Hematopoietic multipotent progenitor cell treated with erythropoietin and hydrocortisone succinate and interleukin-3 and kit ligand, for 15 days (in vitro differentiated cells): ENCODE measurements at regions not wholly inside any gene's neighbourhood (a gene's known extent, or its start where the extent isn't known, plus 50 kb on each side); places are given as distances from the start of the nearest gene placed in this dataset.

Experiments used
- DNase-seq: peaks from one replicate; pipeline ENCODE4 v3.0.0-alpha.2; 2015; ENCODE audit warnings: low spot score

DNA sequence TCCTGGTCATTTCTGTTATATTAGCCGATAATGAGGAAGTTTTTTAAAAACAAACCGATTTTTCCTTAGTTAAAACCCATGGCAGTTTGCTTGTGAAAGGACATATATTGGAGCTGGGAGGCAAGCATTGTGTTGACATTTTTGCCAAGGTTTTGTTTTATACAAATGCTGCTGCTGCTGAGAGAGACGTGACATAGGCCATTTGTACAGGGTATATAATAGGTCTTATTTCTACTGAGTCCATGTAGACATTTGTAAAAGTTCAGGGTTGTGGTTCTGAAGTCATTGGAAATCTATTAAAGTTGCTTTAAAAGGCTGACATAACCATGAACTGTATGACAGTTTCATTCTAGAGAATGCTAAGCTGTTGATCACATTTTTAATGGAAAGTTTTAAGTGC is 424.0 kb upstream of the FANCL start:
- no peak for DNase-seq

DNA sequence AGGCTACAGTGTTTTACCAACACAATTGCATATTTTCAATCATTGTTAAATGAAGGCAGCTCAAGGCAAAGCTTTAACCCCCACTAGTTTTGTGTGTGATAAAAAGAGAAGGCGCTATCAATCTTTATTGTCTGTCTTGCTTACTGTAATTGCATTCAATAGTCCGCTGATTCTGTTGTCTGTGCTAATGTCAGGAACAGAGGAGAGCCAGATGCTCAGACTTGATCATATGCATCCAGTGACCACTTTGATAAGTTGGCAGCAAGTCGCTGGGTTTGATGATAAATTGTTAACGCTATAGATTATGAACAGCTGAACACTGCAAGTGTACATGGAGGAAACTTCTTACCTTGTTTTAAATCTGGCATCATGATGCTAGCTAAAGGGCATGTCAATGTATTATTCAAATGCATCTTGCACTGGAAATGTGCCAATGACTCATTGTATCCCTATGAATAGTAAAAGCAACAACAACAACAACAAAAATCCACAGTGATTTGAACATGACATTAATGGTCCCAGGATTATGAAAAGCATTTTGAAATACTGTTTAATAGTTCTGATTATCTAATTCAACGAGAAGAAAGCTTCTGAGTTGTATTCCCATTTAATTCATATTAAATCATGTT is 423.5 kb upstream of the FANCL start:
- no peak for DNase-seq

DNA sequence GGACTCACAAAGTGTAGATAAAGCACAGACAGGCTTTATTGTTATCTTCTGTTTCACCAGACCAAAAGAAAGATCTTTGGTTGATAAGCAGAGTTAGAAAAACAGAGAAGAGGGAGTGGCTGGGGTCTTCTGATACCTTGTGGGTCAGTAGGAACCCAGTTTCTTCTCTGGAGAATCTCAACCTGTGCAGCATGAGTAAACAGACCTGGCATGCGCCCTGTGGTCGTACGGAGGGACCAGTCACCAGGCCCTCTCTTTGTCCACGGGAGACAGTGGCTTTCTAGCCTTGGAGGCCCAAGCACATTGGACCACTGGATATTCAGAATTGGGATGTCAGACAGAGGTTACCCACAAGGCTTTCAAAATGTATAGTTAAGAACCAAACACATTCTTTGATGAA is 418.9 kb upstream of the FANCL start:
- DNase-seq: no peak

DNA sequence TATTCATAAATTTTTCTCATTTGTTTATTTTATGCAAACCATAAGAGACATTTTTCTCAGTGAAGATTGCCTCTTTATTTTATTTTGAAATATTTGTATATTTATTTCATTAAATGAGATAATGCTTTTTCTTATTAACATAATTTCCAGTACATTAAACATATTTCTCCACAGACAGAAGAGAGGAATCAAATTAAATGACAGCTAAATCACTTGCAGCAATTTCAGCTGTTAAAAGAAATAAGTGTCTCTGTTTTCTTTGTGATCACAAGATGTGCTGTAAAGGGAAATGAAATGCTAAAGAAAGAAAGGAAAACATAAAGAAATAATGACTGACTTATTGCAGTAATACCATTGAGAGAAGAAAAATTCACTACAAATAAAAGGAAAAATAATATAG is 414.0 kb upstream of the FANCL start:
- DNase-seq: no peak

DNA sequence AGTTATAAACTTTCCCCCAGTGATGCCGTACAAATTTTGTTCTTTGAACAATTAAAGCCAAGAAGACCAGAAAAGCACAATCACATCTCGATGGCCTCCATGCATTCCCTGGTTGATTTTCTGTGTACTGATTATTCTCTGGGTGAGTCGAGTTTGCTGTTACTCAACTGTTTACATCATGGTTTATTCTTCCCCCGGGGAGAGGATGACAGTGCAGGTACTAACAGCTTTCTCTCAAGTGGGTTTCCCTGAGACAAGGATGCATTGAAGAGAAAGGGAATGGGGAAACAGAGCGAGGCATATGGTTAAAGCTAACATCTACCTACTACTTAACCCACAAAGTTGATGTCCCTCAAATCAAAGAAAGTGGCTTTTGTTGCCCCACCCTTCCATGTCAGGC is 410.8 kb upstream of the FANCL start:
- DNase-seq: no peak

DNA sequence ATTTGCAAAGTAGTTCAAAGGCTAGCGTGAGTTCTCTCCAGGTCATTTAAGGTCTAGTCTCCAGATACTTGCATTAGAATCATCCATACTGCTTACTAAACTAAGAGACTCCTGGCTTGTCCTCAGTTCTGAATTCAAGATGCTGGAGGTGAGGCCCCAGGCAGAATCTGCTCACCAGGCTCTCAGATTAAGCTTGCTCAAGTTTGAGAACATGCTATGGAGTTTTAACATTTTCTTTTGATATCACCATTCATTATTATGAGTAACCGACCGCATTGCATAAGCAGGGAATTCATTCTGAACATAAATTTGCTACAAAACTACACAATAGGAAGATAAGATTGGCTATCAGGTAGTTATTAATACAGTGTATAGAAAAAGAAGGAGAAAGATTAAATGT is 409.7 kb upstream of the FANCL start:
- DNase-seq: no peak

DNA sequence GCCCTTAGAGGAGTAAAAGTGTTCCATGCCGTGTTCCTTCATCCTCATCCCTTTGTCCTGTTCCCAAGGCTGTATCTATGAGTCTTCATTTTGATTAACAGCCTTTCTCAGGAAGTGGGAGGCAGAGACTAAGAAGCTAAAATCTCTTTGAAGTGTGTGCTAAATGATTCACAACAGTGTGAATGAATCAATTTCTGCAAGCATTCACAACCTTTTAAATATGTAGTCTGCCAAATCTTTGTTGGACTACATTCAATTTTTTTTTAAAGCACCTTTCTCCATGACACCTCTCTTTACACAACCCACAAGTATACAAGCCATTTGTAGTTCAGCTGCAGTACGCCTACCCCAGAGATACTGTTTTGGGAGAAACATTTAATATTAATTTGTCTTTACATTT is 408.6 kb upstream of the FANCL start:
- no peak for DNase-seq

DNA sequence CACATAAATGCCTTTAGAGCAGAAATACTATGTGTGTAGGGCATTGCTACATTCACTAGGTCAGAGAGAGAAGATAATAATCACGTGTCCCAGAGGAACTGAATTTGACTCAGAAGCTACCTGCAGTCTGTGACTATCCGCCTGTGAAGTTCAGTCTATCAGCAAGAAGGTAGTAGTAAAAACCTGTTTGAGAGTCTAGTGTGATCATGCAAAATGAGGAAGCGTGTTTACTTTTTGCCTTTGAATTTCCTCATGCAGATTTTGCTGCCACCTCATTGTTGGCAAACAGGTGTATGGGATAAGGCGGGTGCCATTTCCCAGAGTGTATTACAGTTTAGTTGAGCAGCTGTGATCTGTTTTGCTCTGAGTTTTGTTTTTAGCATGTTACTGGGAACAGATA is 403.9 kb upstream of the FANCL start:
- no peak for DNase-seq

DNA sequence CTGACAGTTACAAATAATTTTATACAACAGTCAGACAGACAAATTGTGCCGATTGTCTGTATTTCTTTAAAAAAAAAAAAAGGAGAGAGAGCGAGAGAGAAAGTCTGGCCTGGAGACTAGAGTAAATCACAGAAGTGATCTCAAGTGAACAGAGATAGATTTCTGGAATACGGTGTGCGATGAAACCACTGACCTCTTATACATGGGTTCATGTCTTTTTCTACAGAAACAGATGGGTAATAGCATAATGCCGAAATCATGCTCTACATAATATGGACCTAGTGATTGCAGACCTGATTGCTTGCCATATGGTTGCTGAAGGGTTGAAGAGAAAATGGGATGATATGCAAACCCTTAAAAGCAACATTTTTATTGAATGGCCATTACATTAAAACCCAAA is 403.3 kb upstream of the FANCL start:
- DNase-seq: no peak

DNA sequence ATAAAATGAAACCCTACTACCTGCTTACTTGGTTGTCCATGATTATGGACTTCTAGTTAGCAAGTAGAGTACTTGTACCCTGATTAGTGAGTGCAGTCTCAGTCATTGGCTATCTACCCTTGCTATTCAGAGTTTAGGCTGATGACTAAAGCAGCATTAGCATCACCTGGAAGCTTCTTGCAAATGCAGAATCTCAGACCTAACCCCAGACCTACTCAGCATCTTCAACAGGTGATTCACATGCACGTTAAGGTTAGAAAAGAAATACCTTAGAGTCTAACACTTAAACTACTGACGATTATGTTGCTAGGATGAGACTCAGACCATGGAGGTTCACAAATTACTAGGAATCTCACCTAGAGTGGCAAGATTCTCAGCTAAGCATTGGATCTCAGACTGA is 399.9 kb upstream of the FANCL start:
- no peak for DNase-seq

DNA sequence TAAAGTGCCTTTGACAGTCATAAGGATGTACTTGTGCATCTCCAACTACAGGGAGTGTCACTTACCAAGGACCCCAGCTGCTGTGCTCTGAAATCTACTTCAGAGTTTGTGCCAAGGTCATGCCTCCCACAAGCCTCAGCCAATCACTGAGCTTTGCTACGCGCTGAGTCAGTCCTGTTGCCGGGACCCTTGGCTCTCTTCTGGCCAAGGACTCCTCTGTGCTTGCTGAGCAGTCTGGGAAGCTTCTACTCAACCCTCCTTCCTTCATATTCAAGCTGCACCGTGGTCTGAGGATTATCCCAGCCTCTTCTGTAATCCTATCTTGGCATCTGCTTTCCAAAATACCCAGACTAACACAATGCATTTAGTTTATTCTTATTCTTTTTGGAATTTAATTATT is 398.9 kb upstream of the FANCL start:
- DNase-seq: no peak

DNA sequence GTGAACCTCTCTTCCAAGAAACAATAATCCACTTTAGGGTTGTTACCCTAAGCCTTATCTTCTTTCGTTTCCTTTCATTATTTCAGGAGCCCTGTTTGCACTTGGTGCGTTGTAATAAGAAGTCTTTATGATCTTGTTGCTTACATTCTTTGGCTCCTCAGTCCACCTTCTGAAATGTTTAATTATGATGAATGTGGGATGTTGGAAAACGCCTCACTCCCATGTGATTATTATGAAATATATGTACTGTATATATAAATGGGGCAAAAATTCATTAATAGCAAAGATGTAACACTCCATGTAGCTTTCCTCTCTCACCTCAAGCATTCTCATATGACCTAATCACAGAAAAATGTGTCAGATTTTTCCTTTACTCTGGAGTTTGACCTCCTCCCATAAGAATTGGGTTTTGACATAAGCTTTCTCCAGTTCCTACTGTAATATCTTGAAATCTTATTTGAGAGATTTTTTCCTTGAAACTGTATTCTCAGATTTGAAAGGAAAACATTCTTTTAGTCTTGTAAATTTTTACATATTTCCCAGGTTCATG is 397.2 kb upstream of the FANCL start:
- no peak for DNase-seq

DNA sequence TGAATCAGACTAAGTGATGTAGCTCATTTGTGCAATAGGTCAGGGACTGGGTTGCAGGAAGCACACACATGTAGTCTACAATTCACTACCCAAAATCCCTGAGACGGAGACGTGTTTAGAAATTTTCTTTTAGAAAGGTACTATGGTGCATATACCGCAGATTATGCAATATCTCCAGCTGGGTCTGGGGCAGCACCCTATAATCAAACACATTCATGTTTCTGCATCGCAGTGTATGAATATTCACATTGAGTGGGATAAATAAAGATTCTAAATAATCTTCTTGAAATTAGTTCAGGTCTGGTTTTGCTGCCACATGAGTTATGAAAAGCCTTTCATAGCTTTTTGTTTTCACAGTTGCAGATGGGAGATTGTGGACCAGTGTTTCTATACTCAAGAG is 395.7 kb upstream of the FANCL start:
- DNase-seq: no peak

DNA sequence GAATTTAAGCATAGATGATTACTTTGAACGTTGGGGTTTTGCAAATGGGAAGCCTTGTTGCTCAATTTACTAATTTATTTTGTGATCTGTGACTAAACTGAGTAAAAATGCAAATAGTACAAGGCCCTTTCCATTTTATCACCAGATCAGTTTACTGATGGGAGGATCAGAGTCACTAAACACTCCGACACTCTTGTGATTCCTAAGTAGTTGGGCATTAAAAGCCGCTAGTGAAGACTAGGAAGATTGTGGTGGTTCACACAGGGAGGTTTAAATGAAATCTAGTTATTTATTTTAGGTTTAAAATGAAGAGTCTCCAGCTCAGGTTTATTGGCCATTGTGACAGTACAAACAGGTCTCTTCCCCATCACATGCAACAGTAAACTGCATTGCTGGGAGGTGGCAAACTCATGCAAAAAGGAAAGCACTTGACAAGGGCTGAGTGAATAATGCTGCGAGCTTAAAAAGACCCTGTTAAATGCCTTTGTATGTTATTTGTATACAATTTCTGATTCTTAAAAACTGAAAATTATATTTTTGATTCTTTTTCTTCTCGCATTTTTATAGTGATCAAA is 394.8 kb upstream of the FANCL start:
- DNase-seq: no peak

DNA sequence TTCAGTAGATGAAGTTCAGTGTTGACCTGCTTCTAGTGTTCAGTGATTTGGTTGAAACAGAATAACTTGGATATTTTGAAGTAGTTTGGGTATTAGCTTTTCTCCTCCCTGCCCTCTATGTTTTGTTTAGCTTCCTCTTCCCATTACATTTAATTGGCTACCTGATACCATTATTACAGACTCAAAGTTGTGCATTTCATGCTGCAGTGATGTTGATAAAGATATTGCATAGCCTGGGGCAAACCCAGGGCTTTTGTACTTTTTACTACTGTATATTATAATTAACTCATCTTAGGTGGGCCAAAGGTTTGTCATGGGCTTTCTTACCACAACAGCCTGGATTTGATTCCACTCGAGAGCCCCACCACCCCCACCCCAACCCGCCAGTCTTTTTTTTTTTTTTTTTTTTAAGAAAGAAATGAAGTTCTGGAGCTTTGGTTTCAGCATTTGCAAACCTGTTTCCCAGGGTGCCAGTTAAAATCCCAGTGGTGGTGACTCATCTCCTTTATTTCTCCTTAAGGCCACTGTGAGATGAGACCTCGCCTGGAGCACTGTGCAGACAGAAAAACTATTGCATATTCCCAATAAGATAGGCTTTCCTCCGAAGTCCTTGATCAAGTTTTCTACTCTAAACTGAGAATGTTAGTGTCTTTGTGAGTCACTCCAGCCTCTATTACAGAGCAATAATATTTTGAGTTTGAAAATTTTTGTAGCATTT is 393.7 kb upstream of the FANCL start:
- DNase-seq: no peak

DNA sequence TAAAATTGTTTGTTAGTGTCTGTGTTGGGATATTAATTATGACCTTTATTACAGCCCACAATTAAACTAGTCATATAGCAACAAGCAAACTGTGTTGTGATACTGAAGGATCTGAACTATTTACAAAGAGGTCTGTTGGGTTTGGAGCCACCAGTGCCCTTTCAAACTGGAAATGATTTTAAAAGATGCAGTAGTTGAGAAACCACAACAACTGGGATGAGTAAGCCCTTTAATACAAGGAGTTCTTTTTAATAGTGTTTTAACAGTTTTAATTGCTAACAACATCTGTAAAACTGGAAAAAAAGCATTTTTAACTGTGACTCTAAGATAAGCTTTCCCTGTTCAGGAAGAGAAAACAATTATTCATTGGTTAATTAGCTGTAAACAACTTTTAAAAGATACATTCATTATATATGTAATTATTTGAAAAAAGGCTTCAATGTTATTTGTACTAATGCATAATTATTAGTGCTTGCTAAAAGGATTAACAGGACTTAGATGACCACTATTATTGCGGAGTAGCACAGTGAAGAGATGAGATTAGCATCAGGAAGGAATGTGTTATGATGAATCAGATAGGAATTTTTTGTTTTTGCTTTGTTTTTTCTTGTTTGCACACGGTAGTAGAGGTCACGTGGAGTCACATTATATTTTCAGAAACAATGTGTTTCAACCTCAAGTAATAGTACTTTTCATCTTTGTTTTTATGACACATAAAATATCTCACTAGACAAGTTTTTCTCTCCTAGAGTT is 392.7 kb upstream of the FANCL start:
- DNase-seq: no peak

DNA sequence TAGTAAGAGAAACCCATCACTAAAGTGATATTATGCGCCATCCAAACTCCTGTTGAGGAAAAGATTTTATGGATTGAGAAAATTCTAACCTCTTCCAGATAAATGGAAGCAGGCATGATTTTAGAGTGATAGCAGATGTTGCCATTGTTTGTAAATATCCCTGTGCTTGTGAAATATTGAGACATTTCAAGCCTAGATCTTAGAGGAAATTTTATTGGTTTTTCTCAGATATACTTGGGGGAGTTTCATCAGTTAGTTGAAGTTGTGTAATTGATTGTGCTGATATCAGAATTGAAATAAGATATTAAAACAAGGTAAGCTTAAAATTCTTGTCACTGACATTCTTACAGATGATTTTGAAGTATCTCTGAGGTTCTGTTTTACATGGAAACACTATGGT is 390.9 kb upstream of the FANCL start:
- no peak for DNase-seq

DNA sequence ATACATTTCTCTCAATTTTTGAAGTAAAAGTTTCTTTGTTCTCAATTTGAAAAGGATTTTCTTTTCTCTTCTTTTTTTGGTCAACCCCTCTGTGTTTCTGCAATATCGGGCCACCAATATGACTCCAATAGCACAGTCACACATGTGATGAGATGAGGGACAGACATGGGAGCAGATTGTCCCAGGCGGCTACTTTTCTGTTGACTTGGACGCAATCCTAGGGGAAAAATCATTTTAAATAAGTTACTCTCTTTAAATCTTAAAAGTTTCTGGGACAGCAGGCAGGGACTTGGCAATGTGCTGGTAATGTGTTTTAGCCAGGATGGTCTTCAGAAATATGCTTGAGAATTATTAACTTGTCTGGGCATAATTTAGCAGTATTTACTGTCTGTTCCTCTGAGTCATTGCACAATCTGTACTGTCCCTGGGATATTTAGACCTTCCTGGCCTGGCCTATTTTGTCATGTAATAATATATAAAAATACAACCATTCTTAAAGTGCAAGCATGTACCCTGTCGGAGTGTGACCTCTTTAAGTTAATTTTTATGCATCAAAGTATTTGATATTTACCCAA is 388.5 kb upstream of the FANCL start:
- DNase-seq: no peak

DNA sequence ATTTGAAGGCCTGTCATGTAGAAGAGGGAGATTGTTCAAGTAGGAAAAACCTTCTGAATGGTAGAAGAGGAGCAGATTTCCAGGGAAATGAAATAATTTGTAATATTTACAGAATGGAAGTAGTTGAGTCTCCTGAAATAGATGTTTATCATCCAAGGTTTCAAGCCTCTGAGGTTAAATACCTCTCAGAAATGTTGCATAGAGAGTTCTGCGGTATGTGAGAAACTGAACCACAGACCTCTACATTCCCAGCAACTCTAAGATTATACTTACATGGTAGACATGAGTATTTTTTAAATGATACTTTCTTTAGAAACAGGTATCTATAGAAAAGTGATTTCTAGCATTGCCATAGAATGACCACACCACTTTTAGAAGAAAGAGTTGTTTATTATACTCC is 379.8 kb upstream of the FANCL start:
- no peak for DNase-seq

DNA sequence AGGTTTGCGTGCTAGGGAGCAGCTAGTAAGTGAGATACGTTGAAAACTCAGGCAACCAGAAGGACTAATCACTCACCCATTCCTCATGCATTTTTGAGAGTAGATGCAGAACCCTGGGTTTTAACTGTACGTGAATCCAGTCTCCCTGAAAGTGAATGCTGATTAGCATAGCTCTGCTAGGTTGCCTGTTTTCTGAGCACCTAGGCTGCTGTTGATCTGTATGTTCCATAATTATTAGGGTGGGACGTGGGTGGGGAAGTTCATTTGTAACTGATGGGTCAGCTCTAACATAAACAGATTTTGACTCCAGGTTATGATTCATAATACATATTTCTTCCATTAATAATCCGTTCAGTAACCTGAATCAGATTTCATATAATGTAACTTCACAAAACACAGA is 379.0 kb upstream of the FANCL start:
- no peak for DNase-seq

DNA sequence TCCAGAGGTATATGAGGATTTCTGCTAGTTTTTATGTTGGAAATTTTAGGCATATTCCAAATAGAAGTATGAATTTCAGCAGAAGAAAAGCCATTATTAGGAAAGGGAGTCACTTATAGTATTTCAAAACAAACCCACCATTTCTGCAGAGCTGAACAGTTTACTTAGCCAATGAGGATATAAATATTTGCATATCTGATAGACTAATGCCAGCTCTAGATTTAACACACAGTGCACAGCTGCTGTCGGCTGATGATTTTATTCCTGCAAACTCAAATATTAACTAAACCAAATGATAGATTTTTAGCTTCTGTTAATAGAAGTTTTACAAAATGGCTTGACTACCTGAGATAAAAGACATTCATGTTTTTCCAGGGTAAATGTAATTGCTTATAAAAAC is 375.8 kb upstream of the FANCL start:
- DNase-seq: no peak

DNA sequence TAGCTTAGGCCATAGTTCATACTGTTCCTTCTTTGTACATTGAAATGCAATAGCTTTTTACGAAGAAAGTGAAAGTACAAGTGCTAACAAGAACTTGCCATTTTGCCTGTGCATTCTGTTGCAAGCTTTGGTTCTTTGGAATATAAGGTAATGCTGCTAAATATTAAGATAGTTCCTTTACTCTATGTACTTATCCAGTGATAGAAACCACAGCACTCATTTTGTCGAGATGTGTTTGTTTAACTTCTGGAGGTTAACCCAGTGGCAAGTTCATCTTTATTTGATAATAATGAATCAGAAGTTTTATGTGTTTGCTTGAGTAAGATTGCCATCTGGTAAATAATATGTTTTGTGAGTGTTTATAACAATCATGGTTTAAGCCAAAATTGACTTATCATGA is 373.1 kb upstream of the FANCL start:
- no peak for DNase-seq

DNA sequence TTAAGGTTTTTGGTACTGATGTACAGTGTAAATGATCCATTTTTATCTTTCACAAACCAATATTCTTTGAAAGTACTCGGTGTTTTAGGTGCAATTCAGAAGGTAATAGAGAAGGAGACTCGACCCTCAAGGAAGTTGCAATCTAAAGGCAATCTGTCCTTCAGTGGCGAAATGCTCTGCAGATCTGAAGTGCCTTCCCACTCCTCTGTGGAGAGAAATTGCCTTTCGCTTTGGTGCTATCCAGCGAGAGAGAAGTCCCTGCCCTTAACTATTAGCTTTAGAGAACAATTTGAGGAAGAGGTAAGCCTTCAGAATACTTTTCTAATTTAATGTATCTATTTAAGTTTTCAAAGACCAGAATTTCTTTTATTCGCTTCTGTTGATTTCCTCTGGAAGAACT is 371.8 kb upstream of the FANCL start:
- DNase-seq: no peak
